A673 (cell line): ENCODE measurements at regions not wholly inside any gene's neighbourhood (a gene's known extent, or its start where the extent isn't known, plus 50 kb on each side); places are given as distances from the start of the nearest gene placed in this dataset.
A peak's percentile ranks its signal among the peaks of the same experiment; 100 is the strongest.

Experiments used
- BruUV-seq: library from RNA; stranded (reverse); fragments of 400-500 nt; replicated peaks from 2 replicates; lab custom pipeline; 2021; lab: Mats Ljungman, UMichigan
- CTCF ChIA-PET: fragments of 300-600 bp; sonication (Branson Sonifier 250); formaldehyde crosslinking; loops from one replicate; lab custom pipeline; 2022; ENCODE audit warnings: antibody characterized with exemption; lab: Charles Lee
- POLR2A ChIA-PET: fragments of 300-600 bp; sonication (Branson Sonifier 250); formaldehyde crosslinking; loops from one replicate; lab custom pipeline; 2022; ENCODE audit warnings: antibody characterized with exemption; ENCODE audit not compliant: low non-redundant PET; lab: Charles Lee
- DNase-seq: peaks from one replicate; pipeline ENCODE4 v3.0.0-alpha.2; 2015; ENCODE audit warnings: low spot score
- H3K27ac ChIP-seq: fragments of 200-600 bp; sonication (generic); 2 replicates; pipeline ENCODE4 v1.5.1; 2016; ENCODE audit warnings: mixed run types, low read depth, mild to moderate bottlenecking, mixed read lengths, antibody characterized with exemption, low read length; ENCODE audit not compliant: poor library complexity, severe bottlenecking
- H3K27me3 ChIP-seq: fragments of 200-600 bp; sonication (generic); replicated peaks from 2 replicates; pipeline ENCODE4 v1.6.1; 2017; ENCODE audit warnings: mixed run types, low read depth, mild to moderate bottlenecking, mixed read lengths, antibody characterized with exemption, low read length; ENCODE audit not compliant: insufficient read depth, poor library complexity
- H3K36me3 ChIP-seq: fragments of 200-600 bp; sonication (generic); 2 replicates; pipeline ENCODE4 v1.6.1; 2016; ENCODE audit warnings: mixed run types, mild to moderate bottlenecking, mixed read lengths, antibody characterized with exemption, low read length; ENCODE audit not compliant: insufficient read depth, poor library complexity, severe bottlenecking
- H3K4me1 ChIP-seq: fragments of 200-600 bp; sonication (generic); 2 replicates; pipeline ENCODE4 v1.6.1; 2017; ENCODE audit warnings: mixed run types, mild to moderate bottlenecking, mixed read lengths, antibody characterized with exemption, low read length; ENCODE audit not compliant: insufficient read depth, poor library complexity, severe bottlenecking
- H3K4me3 ChIP-seq: fragments of 200-600 bp; sonication (generic); 2 replicates; pipeline ENCODE4 v1.5.1; 2016; ENCODE audit warnings: low read depth, mixed run types, mild to moderate bottlenecking, mixed read lengths, low read length; ENCODE audit not compliant: poor library complexity, severe bottlenecking
- H3K9me3 ChIP-seq: fragments of 200-600 bp; sonication (generic); 2 replicates; pipeline ENCODE4 v1.6.1; 2016; ENCODE audit warnings: mixed run types, low read depth, mild to moderate bottlenecking, mixed read lengths, antibody characterized with exemption, low read length; ENCODE audit not compliant: poor library complexity, severe bottlenecking
- EZH2 ChIP-seq: fragments of 200-600 bp; sonication (generic); IDR thresholded peaks from 2 replicates; pipeline ENCODE4 v1.6.1; 2017; ENCODE audit warnings: borderline replicate concordance, low read depth, mild to moderate bottlenecking, mixed read lengths, antibody characterized with exemption, low read length; ENCODE audit not compliant: poor library complexity, severe bottlenecking
- intact Hi-C: fragments of 100-400 bp; cut with micrococcal nuclease; formaldehyde crosslinking; loops from one replicate; pipeline ENCODE4 v1.10.0; 2022; ENCODE audit not compliant: unreplicated experiment
- TF ChIP-seq, protein P1 (sequence below): fragments of 300-800, 200-600 bp; sonication (generic); conservative IDR thresholded peaks from 2 replicates; pipeline ENCODE4 v1.5.1; 2017; ENCODE audit warnings: low read depth, mild to moderate bottlenecking, antibody characterized with exemption, low read length, moderate library complexity, mixed read lengths

- no peaks in the 10 kb centered on the region for H3K9me3 ChIP-seq
- ChIA-PET POLR2A (no interaction called here), CTCF (no interaction called here)
- no TSS peak for BruUV-seq
- peaks cover 21% of the 10 kb centered on the region for H3K4me1 ChIP-seq
- TF ChIP-seq EZH2 = no peak
- TF ChIP-seq, protein P1, sequence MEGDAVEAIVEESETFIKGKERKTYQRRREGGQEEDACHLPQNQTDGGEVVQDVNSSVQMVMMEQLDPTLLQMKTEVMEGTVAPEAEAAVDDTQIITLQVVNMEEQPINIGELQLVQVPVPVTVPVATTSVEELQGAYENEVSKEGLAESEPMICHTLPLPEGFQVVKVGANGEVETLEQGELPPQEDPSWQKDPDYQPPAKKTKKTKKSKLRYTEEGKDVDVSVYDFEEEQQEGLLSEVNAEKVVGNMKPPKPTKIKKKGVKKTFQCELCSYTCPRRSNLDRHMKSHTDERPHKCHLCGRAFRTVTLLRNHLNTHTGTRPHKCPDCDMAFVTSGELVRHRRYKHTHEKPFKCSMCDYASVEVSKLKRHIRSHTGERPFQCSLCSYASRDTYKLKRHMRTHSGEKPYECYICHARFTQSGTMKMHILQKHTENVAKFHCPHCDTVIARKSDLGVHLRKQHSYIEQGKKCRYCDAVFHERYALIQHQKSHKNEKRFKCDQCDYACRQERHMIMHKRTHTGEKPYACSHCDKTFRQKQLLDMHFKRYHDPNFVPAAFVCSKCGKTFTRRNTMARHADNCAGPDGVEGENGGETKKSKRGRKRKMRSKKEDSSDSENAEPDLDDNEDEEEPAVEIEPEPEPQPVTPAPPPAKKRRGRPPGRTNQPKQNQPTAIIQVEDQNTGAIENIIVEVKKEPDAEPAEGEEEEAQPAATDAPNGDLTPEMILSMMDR = no peak
- H3K36me3 ChIP-seq = no peaks in the 10 kb centered on the region
- H3K27me3 ChIP-seq = no peaks in the 10 kb centered on the region
- intact Hi-C loops = no loop called here
- H3K4me3 ChIP-seq = no peak overlapping the region
- peak; percentile 45 for DNase-seq
- no peak overlapping the region for H3K27ac ChIP-seq
These were observed 323.6 kb downstream of the UBE3D start for GRCh38 chr6:82741996-82742385.

DNA sequence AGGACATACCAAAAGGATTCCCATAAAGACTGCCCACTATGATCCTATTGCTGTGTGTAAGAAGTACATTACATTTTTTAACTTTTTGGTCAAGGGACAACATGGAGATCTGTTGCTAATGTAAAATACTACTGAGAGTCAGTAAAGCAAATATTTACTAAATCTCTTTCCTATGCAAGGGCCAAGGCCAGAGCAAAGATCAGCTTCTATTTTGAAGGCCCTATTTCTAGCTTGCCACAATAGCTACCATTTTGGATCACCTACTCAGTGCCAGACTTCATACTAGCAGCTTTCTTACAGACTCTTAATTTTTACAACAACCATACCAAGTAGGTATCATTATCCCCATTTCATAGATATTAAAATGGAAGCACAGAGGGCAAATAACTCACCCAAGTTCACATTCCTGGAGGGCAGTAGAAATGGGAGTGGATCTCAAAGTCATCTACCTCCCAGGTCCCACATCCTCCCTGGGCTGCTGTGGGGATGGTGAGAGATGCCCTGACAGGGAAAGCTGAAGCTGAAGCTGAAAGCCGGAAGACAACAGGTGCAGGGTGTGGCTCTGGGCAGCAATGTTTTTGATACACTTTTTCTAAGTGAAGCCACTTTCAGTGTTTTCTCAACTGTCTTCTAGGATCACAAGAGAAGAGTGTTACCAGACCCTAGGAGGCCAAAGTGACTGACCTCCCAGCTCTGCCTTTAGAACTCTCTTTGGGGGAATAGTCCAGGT is 321.2 kb downstream of the UBE3D start:
- intact Hi-C loops = no loop called here
- H3K36me3 ChIP-seq = no peaks in the 10 kb centered on the region
- TF ChIP-seq, protein P1 = no peak
- no peak for TF ChIP-seq EZH2
- no TSS peak for BruUV-seq
- H3K9me3 ChIP-seq = no peaks in the 10 kb centered on the region
- DNase-seq = no peak
- ChIA-PET POLR2A (no interaction called here), CTCF (no interaction called here)
- H3K4me1 ChIP-seq = peaks cover 10% of the 10 kb centered on the region
- H3K4me3 ChIP-seq = no peak overlapping the region
- no peaks in the 10 kb centered on the region for H3K27me3 ChIP-seq
- no peak overlapping the region for H3K27ac ChIP-seq

DNA sequence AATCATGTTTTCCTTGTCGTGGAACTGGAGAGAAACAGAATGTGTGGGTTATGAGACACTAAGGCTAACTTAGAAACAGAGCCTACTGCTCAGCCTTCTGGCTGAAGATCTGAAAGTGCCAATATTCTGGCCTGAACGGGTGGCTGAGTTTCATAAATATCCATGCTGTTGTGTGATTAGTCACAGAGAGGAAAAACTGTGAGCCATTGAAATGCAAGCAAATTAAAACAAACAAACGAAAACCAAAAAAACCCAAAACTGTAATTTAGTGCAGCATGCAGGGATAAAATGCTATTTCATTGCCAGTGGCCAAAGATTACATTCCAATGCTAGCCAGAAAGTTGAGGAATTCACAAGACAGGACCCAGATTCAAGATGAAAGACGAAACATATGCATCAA is 315.1 kb downstream of the UBE3D start:
- Histone ChIP-seq H3K9me3 (no peaks in the 10 kb centered on the region), H3K36me3 (no peaks in the 10 kb centered on the region), H3K4me1 (no peaks in the 10 kb centered on the region), H3K27ac (no peak overlapping the region), H3K4me3 (no peak overlapping the region), H3K27me3 (no peaks in the 10 kb centered on the region)
- DNase-seq = no peak
- BruUV-seq = no TSS peak
- CTCF ChIA-PET = no interaction called here
- POLR2A ChIA-PET = no interaction called here
- intact Hi-C loops = no loop called here
- TF ChIP-seq EZH2 = no peak
- TF ChIP-seq, protein P1 = no peak
